Right atrium auricular region (tissue), 2 donors: ENCODE measurements at regions not wholly inside any gene's neighbourhood (a gene's known extent, or its start where the extent isn't known, plus 50 kb on each side); places are given as distances from the start of the nearest gene placed in this dataset.

Experiments
- DNase-seq: peaks from one replicate; pipeline ENCODE4 v3.0.0-alpha.2; 2019; ENCODE audit warnings: low spot score
- H3K27ac ChIP-seq, 2 donors: fragments of 200-600 bp; sonication (generic); 1 replicate in 1 of 2; 2 replicates in 1 of 2; pipeline ENCODE4 v1.5.1; 2016 to 2019
- H3K27me3 ChIP-seq, 2 donors: fragments of 200-600 bp; sonication (generic); one replicate each; pipeline versions ENCODE4 v1.5.1 to v1.6.0; 2017 to 2019
- H3K36me3 ChIP-seq: fragments of 200-600 bp; sonication (generic); one replicate; pipeline ENCODE4 v1.5.1; 2016
- H3K4me1 ChIP-seq, 2 donors: fragments of 200-600 bp; sonication (generic); one replicate each; pipeline versions ENCODE4 v1.5.1 to v1.6.0; 2017 to 2019
- H3K4me3 ChIP-seq, 2 donors: fragments of 200-600 bp; sonication (generic); 1 replicate in 1 of 2; 2 replicates in 1 of 2; pipeline ENCODE4 v1.5.1; 2017 to 2019; ENCODE audit warnings: mild to moderate bottlenecking in 1 of 2, moderate library complexity in 1 of 2
- H3K9me3 ChIP-seq, 2 donors: fragments of 200-600 bp; sonication (generic); one replicate each; pipeline ENCODE4 v1.5.1; 2019
- TF ChIP-seq, protein P1 (sequence below), 2 donors: fragments of 200-600 bp; sonication (generic); IDR thresholded peaks; one replicate each; pipeline ENCODE4 v1.5.1; 2019; ENCODE audit warnings: antibody characterized with exemption in 2 of 2

DNA sequence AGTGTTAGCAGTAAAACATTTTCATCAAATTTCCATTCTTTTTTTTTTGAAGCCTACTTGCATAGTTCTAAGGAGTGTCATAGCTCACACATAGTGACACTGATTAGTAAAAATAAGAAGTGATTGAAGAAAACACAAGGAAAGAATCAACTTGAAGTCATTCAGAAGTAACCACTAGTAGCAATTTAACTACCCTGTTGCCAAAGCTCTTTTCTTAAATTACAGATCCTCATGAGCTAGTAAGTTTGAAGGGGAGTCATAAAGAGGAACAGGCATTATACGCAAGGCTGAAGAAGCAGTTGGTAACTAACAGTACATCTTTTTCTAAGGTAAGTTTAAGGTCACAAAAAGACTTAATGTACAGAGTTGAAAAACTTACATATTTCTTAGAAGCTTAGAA, 332.2 kb downstream of the CHRM3 start:
- H3K4me1 ChIP-seq = no peaks in the 10 kb centered on the region
- H3K9me3 ChIP-seq = no peaks in the 10 kb centered on the region
- TF ChIP-seq, protein P1, sequence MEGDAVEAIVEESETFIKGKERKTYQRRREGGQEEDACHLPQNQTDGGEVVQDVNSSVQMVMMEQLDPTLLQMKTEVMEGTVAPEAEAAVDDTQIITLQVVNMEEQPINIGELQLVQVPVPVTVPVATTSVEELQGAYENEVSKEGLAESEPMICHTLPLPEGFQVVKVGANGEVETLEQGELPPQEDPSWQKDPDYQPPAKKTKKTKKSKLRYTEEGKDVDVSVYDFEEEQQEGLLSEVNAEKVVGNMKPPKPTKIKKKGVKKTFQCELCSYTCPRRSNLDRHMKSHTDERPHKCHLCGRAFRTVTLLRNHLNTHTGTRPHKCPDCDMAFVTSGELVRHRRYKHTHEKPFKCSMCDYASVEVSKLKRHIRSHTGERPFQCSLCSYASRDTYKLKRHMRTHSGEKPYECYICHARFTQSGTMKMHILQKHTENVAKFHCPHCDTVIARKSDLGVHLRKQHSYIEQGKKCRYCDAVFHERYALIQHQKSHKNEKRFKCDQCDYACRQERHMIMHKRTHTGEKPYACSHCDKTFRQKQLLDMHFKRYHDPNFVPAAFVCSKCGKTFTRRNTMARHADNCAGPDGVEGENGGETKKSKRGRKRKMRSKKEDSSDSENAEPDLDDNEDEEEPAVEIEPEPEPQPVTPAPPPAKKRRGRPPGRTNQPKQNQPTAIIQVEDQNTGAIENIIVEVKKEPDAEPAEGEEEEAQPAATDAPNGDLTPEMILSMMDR (IDR thresholded peaks at IDR 0.05) = no peak
- no peak overlapping the region for H3K27ac ChIP-seq
- no peaks in the 10 kb centered on the region for H3K27me3 ChIP-seq
- H3K36me3 ChIP-seq = no peaks in the 10 kb centered on the region
- no peak for DNase-seq
- no peak overlapping the region for H3K4me3 ChIP-seq

DNA sequence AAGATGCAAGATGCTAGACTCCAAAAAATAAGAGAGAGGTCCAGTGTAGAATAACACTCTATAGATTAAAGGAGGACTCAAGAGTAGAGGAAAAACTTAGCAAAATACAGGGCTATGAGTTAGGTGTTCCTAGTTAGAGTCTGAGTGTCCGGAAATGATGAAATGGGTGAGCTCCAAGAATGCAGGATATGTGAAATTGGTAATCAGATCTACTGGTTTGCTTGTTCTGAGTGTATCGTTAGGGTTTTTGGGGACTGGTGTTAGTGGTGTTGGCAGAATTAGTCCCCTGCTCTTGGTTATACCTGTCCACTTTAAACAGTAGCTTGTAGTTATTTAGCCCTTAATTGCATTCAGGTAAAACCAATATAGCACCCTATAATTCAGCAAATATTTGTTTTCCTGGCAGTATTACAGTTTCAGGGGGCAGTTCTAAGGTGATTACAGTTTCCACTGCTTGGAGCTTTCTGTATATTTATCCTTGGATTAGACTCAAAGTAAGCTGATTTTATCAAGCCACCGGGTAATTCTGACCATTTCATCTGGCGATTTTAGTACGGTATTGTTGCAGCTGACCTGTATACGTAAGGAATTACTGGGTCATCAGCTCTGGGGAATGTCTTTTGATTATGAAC, 332.7 kb downstream of the CHRM3 start:
- Histone ChIP-seq H3K27ac (no peak overlapping the region), H3K4me3 (no peak overlapping the region), H3K27me3 (no peaks in the 10 kb centered on the region), H3K4me1 (no peaks in the 10 kb centered on the region), H3K9me3 (no peaks in the 10 kb centered on the region), H3K36me3 (no peaks in the 10 kb centered on the region)
- DNase-seq = no peak
- TF ChIP-seq, protein P1 (IDR thresholded peaks at IDR 0.05) = no peak

DNA sequence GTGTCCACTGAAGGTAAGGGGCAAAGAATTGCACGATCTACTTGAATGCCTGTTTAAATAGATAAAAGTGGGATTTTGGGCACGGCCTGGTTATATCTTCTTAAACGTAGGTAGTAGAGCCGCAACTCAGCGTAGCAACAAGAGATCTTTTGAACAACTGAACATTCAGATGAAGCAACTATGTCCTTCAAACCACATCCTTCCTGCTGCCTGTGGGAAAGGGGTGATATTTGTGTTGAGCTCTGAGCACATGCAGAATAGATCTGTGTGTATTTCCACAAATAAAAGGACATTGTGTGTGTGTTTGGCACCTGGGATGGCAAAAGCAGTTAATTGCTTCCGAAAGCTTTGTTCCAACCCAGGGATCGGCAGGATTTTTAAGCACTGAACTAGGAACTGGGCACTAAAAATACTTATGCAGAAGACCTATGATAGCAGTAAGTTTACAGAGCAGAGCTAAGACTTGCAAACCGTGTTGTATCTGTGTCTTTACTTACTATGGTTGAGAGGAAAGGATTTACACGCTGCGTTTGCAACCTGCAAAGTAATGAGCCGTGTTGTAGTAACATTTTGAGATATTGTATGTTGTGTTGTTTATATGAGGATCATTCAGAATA, 333.4 kb downstream of the CHRM3 start:
- Histone ChIP-seq H3K4me1 (no peaks in the 10 kb centered on the region), H3K9me3 (no peaks in the 10 kb centered on the region), H3K27me3 (no peaks in the 10 kb centered on the region), H3K4me3 (no peak overlapping the region), H3K36me3 (no peaks in the 10 kb centered on the region), H3K27ac (no peak overlapping the region)
- TF ChIP-seq, protein P1 (IDR thresholded peaks at IDR 0.05) = no peak
- no peak for DNase-seq

DNA sequence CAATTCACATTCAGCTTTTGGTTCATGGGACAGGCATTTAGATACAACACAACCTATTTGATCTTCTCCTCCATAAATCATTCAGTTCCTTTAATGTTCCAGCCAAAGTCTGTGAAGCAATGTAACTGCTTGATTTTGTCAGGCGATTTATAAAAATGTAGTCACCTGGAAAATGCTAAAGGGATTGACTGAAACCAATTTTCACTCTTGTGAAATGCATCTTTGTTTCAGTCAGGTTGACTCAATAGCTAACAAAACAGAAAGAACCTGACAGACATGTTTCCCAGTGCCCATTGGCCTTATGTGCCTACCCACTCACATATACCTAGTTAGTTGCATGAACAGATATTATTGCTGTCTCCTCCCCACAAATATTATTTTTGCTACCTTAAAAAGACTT, 335.7 kb downstream of the CHRM3 start:
- Histone ChIP-seq H3K9me3 (no peaks in the 10 kb centered on the region), H3K4me1 (no peaks in the 10 kb centered on the region), H3K27me3 (no peaks in the 10 kb centered on the region), H3K36me3 (no peaks in the 10 kb centered on the region), H3K27ac (no peak overlapping the region), H3K4me3 (no peak overlapping the region)
- no peak for DNase-seq
- TF ChIP-seq, protein P1 (IDR thresholded peaks at IDR 0.05) = no peak

DNA sequence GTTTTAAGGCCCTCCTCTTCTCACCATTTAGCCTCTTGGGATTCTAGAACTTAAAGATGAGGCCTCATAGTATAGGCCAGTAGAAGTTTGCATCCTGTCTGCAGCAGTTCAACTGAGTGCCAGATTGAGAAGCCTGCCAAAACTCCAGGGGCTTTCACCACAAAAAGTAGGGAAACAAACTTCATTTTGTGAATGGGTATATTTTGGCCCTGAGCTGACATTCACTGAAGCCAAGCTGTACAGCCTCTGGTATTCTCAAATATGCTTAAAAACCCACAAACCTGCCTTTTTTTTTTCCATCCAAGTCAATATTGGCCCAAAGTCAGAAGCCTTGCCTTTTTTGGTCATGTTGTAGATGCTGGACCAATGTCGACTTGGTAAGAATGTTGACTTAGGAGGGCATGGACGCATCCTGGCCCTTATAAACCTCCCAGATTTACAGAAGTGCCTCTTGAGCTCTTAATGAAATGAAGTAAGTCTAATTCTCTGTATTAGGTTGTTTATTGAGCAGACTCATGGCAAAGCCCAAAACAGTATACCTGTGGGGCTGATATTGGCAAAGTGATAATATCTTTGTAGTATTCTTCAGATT, 337.5 kb downstream of the CHRM3 start:
- TF ChIP-seq, protein P1 (IDR thresholded peaks at IDR 0.05) = no peak
- DNase-seq = no peak
- Histone ChIP-seq H3K27me3 (no peaks in the 10 kb centered on the region), H3K27ac (no peak overlapping the region), H3K36me3 (no peaks in the 10 kb centered on the region), H3K9me3 (no peaks in the 10 kb centered on the region), H3K4me3 (no peak overlapping the region), H3K4me1 (no peaks in the 10 kb centered on the region)
